Progenitor cell of endocrine pancreas (in vitro differentiated cells): ENCODE measurements at regions not wholly inside any gene's neighbourhood (a gene's known extent, or its start where the extent isn't known, plus 50 kb on each side); places are given as distances from the start of the nearest gene placed in this dataset.
A peak's percentile ranks its signal among the peaks of the same experiment; 100 is the strongest.
"Not testable (repeated sequence)": the region's sequence is repeated elsewhere in the genome, so short reads cannot be mapped to it uniquely, and the experiment has no call there.

Experiments used
- DNase-seq: peaks from one replicate; pipeline ENCODE4 v3.0.0; 2021; ENCODE audit warnings: low spot score; ENCODE audit not compliant: unreplicated experiment
- H3K27ac Mint-ChIP-seq: 2 replicates; pipeline ENCODE4 v1.8.0; 2021; ENCODE audit warnings: mild to moderate bottlenecking, moderate library complexity, mixed read lengths
- H3K27me3 Mint-ChIP-seq: 2 replicates; pipeline ENCODE4 v1.8.0; 2021; ENCODE audit warnings: mixed read lengths
- H3K36me3 Mint-ChIP-seq: 2 replicates; pipeline ENCODE4 v1.8.0; 2022; ENCODE audit warnings: mixed read lengths; ENCODE audit not compliant: insufficient read depth
- H3K4me1 Mint-ChIP-seq: 2 replicates; pipeline ENCODE4 v1.8.0; 2021; ENCODE audit warnings: low read depth, mixed read lengths
- H3K4me3 Mint-ChIP-seq: 2 replicates; pipeline ENCODE4 v1.8.0; 2021; ENCODE audit warnings: low read depth, mild to moderate bottlenecking, moderate library complexity, mixed read lengths
- H3K9me3 Mint-ChIP-seq: 2 replicates; pipeline ENCODE4 v1.8.0; 2021; ENCODE audit warnings: low read depth, mixed read lengths
- TF ChIP-seq, protein P1 (sequence below): fragments of 200-600 bp; sonication (generic); IDR thresholded peaks from one replicate; pipeline ENCODE4 v1.5.0; 2021; ENCODE audit warnings: antibody characterized with exemption, mild to moderate bottlenecking; ENCODE audit not compliant: unreplicated experiment

GRCh38 chr11:87894961-87895360 is 280.3 kb downstream of the RAB38 start:
- TF ChIP-seq, protein P1, sequence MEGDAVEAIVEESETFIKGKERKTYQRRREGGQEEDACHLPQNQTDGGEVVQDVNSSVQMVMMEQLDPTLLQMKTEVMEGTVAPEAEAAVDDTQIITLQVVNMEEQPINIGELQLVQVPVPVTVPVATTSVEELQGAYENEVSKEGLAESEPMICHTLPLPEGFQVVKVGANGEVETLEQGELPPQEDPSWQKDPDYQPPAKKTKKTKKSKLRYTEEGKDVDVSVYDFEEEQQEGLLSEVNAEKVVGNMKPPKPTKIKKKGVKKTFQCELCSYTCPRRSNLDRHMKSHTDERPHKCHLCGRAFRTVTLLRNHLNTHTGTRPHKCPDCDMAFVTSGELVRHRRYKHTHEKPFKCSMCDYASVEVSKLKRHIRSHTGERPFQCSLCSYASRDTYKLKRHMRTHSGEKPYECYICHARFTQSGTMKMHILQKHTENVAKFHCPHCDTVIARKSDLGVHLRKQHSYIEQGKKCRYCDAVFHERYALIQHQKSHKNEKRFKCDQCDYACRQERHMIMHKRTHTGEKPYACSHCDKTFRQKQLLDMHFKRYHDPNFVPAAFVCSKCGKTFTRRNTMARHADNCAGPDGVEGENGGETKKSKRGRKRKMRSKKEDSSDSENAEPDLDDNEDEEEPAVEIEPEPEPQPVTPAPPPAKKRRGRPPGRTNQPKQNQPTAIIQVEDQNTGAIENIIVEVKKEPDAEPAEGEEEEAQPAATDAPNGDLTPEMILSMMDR: no peak
- no peaks in the 10 kb centered on the region for H3K9me3 Mint-ChIP-seq
- peaks cover 6% of the 10 kb centered on the region for H3K4me1 Mint-ChIP-seq
- no peak for DNase-seq
- no peak overlapping the region for H3K27ac Mint-ChIP-seq
- no peak overlapping the region for H3K4me3 Mint-ChIP-seq
- no peaks in the 10 kb centered on the region for H3K27me3 Mint-ChIP-seq
- H3K36me3 Mint-ChIP-seq: no peaks in the 10 kb centered on the region

GRCh38 chr11:87892291-87892690 is 283.0 kb downstream of the RAB38 start:
- no peaks in the 10 kb centered on the region for H3K27me3 Mint-ChIP-seq
- DNase-seq: no peak
- H3K4me1 Mint-ChIP-seq: peaks cover 6% of the 10 kb centered on the region
- H3K36me3 Mint-ChIP-seq: no peaks in the 10 kb centered on the region
- H3K4me3 Mint-ChIP-seq: no peak overlapping the region
- H3K9me3 Mint-ChIP-seq: no peaks in the 10 kb centered on the region
- TF ChIP-seq, protein P1: no peak
- no peak overlapping the region for H3K27ac Mint-ChIP-seq

- H3K4me3 Mint-ChIP-seq: no peak overlapping the region
- no peak overlapping the region for H3K27ac Mint-ChIP-seq
- TF ChIP-seq, protein P1: no peak
- no peaks in the 10 kb centered on the region for H3K27me3 Mint-ChIP-seq
- H3K36me3 Mint-ChIP-seq: no peaks in the 10 kb centered on the region
- peaks cover 7% of the 10 kb centered on the region for H3K4me1 Mint-ChIP-seq
- no peak for DNase-seq
- H3K9me3 Mint-ChIP-seq: no peaks in the 10 kb centered on the region
These were observed 286.1 kb downstream of the RAB38 start for GRCh38 chr11:87889126-87889525.

GRCh38 chr11:87885084-87885483 is 290.2 kb downstream of the RAB38 start:
- not testable (repeated sequence) for H3K27ac Mint-ChIP-seq, H3K4me3 Mint-ChIP-seq, H3K36me3 Mint-ChIP-seq, H3K27me3 Mint-ChIP-seq, H3K4me1 Mint-ChIP-seq, H3K9me3 Mint-ChIP-seq, DNase-seq

DNA sequence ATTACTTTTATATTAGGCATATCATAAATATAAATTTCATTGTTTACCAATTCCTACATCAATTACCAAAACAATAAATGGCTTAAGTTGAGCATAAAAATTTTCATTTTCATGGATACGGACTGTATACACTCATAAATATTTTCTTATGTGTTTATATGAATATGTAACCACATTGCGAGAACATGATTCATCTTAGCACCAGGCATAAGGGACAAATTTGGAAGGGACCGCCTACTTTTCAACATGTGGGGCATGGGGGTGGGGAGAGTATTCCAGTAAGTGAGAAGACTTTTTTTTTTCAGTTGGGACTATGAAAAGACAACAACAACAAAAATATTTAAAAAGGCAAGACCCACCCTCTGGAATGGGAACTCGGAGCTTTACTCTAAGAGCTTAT is 296.1 kb downstream of the RAB38 start:
- no peak overlapping the region for H3K4me3 Mint-ChIP-seq
- TF ChIP-seq, protein P1: no peak
- no peaks in the 10 kb centered on the region for H3K9me3 Mint-ChIP-seq
- H3K27ac Mint-ChIP-seq: no peak overlapping the region
- H3K27me3 Mint-ChIP-seq: no peaks in the 10 kb centered on the region
- H3K4me1 Mint-ChIP-seq: no peaks in the 10 kb centered on the region
- no peaks in the 10 kb centered on the region for H3K36me3 Mint-ChIP-seq
- no peak for DNase-seq

- Mint-ChIP-seq H3K4me3 (no peak overlapping the region), H3K27ac (no peak overlapping the region), H3K27me3 (no peaks in the 10 kb centered on the region), H3K4me1 (no peaks in the 10 kb centered on the region), H3K9me3 (no peaks in the 10 kb centered on the region), H3K36me3 (no peaks in the 10 kb centered on the region)
- TF ChIP-seq, protein P1: peak; percentile 61
- DNase-seq: no peak
These were observed 296.8 kb downstream of the RAB38 start for GRCh38 chr11:87878373-87878825.
